ENCODE measurements at regions not wholly inside any gene's neighbourhood (a gene's known extent, or its start where the extent isn't known, plus 50 kb on each side); places are given as distances from the start of the nearest gene placed in this dataset.
"Not testable (repeated sequence)": the region's sequence is repeated elsewhere in the genome, so short reads cannot be mapped to it uniquely, and the experiment has no call there.

GRCh38 chr19:28540385-28540784 lies 672.6 kb downstream of the UQCRFS1 start:
- not testable (repeated sequence) for DNase-seq (ENCODE audit: low read depth)

- no peak for DNase-seq (ENCODE audit: low read depth)
These were observed 673.2 kb downstream of the UQCRFS1 start for GRCh38 chr19:28539759-28540158.

GRCh38 chr19:28538579-28538978 lies 674.4 kb downstream of the UQCRFS1 start:
- not testable (repeated sequence) for DNase-seq (ENCODE audit: low read depth)

GRCh38 chr19:28537896-28538295 lies 675.1 kb downstream of the UQCRFS1 start:
- no peak for DNase-seq (ENCODE audit: low read depth)

GRCh38 chr19:28537079-28537478 lies 675.9 kb downstream of the UQCRFS1 start:
- DNase-seq (ENCODE audit: low read depth), result no peak

- no peak for DNase-seq (ENCODE audit: low read depth)
These were observed 677.6 kb downstream of the UQCRFS1 start for GRCh38 chr19:28535352-28535775.

- DNase-seq (ENCODE audit: low read depth), result no peak
These were observed 678.1 kb downstream of the UQCRFS1 start for GRCh38 chr19:28534766-28535351.

GRCh38 chr19:28532765-28533341 lies 680.1 kb downstream of the UQCRFS1 start:
- no peak for DNase-seq (ENCODE audit: low read depth)

GRCh38 chr19:28531979-28532378 lies 681.0 kb downstream of the UQCRFS1 start:
- no peak for DNase-seq (ENCODE audit: low read depth)

GRCh38 chr19:28530406-28531035 lies 682.4 kb downstream of the UQCRFS1 start:
- no peak for DNase-seq (ENCODE audit: low read depth)

- no peak for DNase-seq (ENCODE audit: low read depth)
These were observed 686.9 kb downstream of the UQCRFS1 start for GRCh38 chr19:28526038-28526437.

- no peak for DNase-seq (ENCODE audit: low read depth)
These were observed 689.3 kb downstream of the UQCRFS1 start for GRCh38 chr19:28523619-28524018.

- DNase-seq (ENCODE audit: low read depth), result no peak
These were observed 690.4 kb downstream of the UQCRFS1 start for GRCh38 chr19:28522545-28522922.

GRCh38 chr19:28521614-28522544 lies 691.1 kb downstream of the UQCRFS1 start:
- no peak for DNase-seq (ENCODE audit: low read depth)

GRCh38 chr19:28520998-28521568 lies 691.9 kb downstream of the UQCRFS1 start:
- no peak for DNase-seq (ENCODE audit: low read depth)

GRCh38 chr19:28519952-28520861 lies 692.7 kb downstream of the UQCRFS1 start:
- no peak for DNase-seq (ENCODE audit: low read depth)

GRCh38 chr19:28519218-28519779 lies 693.7 kb downstream of the UQCRFS1 start:
- DNase-seq (ENCODE audit: low read depth), result no peak

- no peak for DNase-seq (ENCODE audit: low read depth)
These were observed 696.5 kb downstream of the UQCRFS1 start for GRCh38 chr19:28516415-28516872.

- no peak for DNase-seq (ENCODE audit: low read depth)
These were observed 698.8 kb downstream of the UQCRFS1 start for GRCh38 chr19:28514166-28514565.

GRCh38 chr19:28511655-28512054 lies 701.3 kb downstream of the UQCRFS1 start:
- DNase-seq (ENCODE audit: low read depth), result no peak

All from fibroblast of gingiva (primary cell).